Activated naive CD4-positive, alpha-beta T cell treated with anti-CD3 and anti-CD28 coated beads, Interleukin-2, amount 10 ng/mL, durations not matched to agents 7 days and 5 days (primary cell): ENCODE measurements at regions not wholly inside any gene's neighbourhood (a gene's known extent, or its start where the extent isn't known, plus 50 kb on each side); places are given as distances from the start of the nearest gene placed in this dataset.

Source experiments
- CTCF ChIA-PET: fragments of 350-600 bp; sonication (Branson Sonifier 250); formaldehyde crosslinking; loops from one replicate; lab custom pipeline; 2021; ENCODE audit warnings: antibody characterized with exemption; lab: Charles Lee
- DNase-seq: peaks from one replicate; pipeline ENCODE4 v3.0.0-alpha.2; 2020
- H3K27ac Mint-ChIP-seq: one replicate; pipeline ENCODE4 v1.8.0; 2021; ENCODE audit warnings: mild to moderate bottlenecking, moderate library complexity, mixed read lengths
- H3K27me3 Mint-ChIP-seq: one replicate; pipeline ENCODE4 v1.8.0; 2021; ENCODE audit warnings: mild to moderate bottlenecking, mixed read lengths
- H3K36me3 Mint-ChIP-seq: one replicate; pipeline ENCODE4 v1.8.0; 2021; ENCODE audit warnings: mixed read lengths
- H3K4me1 Mint-ChIP-seq: one replicate; pipeline ENCODE4 v1.8.0; 2021; ENCODE audit warnings: mixed read lengths
- H3K4me3 Mint-ChIP-seq: one replicate; pipeline ENCODE4 v1.8.0; 2021; ENCODE audit warnings: mild to moderate bottlenecking, moderate library complexity, mixed read lengths
- H3K9me3 Mint-ChIP-seq: one replicate; pipeline ENCODE4 v1.8.0; 2021; ENCODE audit warnings: mixed read lengths

DNA sequence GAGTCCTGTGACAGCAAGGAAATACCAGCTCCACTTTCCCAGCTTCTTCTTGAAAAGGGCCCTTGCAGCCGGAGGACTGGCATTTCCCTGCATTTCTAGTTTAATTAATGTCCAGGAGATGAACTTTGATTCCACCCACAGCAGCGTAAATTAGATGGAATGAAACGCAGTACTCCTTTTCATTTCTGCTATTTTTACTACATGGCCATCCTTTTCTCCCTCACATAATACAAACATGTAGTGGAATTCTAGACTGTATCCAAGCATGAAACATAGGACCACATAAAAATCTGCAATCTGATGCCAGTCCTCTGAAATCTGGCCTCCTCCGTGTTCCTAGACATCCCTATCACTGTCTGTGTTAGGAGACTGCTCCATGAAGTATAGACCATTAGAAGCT is 403.2 kb downstream of the NR2F2 start:
- Mint-ChIP-seq H3K4me3 (no peak overlapping the region), H3K36me3 (no peaks in the 10 kb centered on the region), H3K9me3 (peaks cover 5% of the 10 kb centered on the region), H3K27ac (no peak overlapping the region), H3K4me1 (no peaks in the 10 kb centered on the region), H3K27me3 (no peaks in the 10 kb centered on the region)
- CTCF ChIA-PET, result no interaction called here
- no peak for DNase-seq

DNA sequence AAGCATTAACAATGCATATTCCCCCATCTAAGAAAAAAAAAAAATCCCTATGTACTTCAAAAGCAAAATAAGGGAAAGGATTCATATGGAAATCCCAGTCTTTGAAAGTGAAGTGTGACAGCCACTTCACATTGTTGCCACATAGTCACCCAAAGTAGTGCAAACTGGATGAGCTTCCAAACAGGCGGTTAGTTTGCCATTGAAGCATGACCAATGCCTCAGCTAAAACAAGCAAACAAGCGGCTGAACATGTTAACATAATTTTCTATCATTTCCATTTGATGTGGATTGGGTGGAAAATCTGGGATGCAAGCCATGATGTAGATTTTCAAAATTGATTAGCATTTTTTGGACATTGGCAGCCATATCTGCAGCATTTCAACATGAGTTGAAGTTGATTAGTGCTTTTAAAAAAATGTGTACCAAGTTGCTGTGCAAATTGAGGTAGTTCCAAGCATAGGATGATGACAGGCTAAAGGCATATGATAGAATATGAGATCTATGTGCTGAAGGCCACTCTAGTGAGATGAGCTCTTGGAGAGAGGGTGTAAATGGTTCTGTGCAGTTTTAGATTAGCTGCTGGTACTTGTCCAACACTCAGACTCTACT is 405.2 kb downstream of the NR2F2 start:
- no peak for DNase-seq
- H3K4me3 Mint-ChIP-seq, result no peak overlapping the region
- H3K4me1 Mint-ChIP-seq, result no peaks in the 10 kb centered on the region
- H3K27me3 Mint-ChIP-seq, result no peaks in the 10 kb centered on the region
- H3K9me3 Mint-ChIP-seq, result peaks cover 5% of the 10 kb centered on the region
- CTCF ChIA-PET, result no interaction called here
- H3K36me3 Mint-ChIP-seq, result no peaks in the 10 kb centered on the region
- H3K27ac Mint-ChIP-seq, result no peak overlapping the region

DNA sequence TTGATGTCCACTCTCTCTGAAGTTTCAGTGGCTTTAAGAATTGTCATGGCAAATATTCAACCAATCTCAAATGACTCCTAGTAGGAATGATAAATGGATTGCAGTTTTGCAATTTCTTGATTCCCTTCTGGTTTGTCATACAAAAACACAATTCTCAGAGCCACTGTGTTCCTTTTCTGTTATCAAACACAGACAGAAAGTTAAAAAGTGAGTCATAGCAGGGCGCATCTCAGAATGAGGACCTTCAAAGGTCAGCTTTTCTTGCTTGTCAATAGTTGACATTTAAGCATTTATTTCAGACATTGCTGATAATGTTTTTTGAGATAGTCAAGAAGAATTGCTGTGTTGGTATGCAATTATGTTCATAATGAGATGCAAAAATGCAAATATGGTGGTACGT is 405.9 kb downstream of the NR2F2 start:
- H3K4me3 Mint-ChIP-seq, result no peak overlapping the region
- H3K36me3 Mint-ChIP-seq, result no peaks in the 10 kb centered on the region
- peaks cover 5% of the 10 kb centered on the region for H3K9me3 Mint-ChIP-seq
- no peak overlapping the region for H3K27ac Mint-ChIP-seq
- DNase-seq, result no peak
- CTCF ChIA-PET, result no interaction called here
- no peaks in the 10 kb centered on the region for H3K27me3 Mint-ChIP-seq
- H3K4me1 Mint-ChIP-seq, result no peaks in the 10 kb centered on the region

DNA sequence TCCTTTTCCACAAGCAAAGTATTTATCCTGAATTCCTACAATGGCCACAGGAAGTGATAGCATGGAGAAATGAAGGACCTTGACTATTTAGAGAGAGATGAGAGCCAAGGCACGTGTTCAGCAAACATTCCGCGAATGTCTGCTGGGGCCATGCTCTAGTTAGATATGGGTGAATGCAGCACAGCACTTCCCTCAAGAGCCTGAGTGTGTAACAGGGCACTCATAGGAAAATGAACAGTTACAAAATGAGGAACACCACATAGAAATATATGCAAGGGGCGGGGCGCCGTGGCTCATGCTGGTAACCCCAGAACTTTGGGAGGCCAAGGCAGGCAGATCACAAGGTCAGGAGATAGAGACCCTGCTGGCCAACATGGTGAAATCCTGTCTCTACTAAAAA is 406.9 kb downstream of the NR2F2 start:
- Mint-ChIP-seq H3K9me3 (peaks cover 5% of the 10 kb centered on the region), H3K4me1 (no peaks in the 10 kb centered on the region), H3K27me3 (no peaks in the 10 kb centered on the region), H3K27ac (no peak overlapping the region), H3K36me3 (no peaks in the 10 kb centered on the region), H3K4me3 (no peak overlapping the region)
- CTCF ChIA-PET, result no interaction called here
- DNase-seq, result no peak

DNA sequence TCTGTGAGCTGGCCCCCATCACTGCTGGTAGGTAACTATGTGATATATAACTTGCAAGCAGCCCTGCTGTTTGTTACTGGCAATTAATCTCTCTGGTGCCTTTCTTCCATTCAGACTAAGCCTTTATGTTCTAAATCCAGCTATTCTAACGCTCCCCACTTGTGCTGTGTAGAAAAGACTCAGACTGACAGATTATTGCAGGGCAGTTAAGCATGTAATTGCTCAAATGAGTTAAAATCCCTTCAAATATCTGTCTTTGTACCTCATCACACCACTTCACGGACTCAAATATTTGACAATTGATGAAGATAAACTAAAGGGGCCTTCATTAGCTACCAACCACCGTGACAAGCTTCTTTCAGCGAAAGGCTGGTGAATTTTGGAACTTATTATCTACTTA is 416.2 kb downstream of the NR2F2 start:
- no peaks in the 10 kb centered on the region for H3K27me3 Mint-ChIP-seq
- CTCF ChIA-PET, result no interaction called here

DNA sequence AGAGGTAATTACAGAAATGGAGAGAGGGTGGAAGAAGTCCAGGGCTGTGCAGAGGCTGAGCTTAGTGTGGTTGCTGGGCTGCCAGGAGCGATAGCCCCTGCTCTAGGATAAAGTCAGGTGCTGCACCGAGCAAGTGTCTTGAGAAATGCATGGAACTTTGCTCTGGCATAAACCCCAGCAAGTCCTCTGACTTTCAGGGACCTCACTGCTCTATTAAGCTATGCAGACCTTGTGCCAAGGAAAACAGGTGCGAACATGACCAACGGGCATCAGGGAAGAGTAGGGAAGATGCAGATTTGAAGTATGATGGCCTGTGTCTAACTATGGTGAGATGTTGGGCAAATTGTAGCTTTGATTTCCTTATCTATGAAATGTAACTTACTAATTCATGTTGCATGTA is 416.8 kb downstream of the NR2F2 start:
- no peaks in the 10 kb centered on the region for H3K36me3 Mint-ChIP-seq
- no peaks in the 10 kb centered on the region for H3K9me3 Mint-ChIP-seq
- DNase-seq, result no peak
- no peaks in the 10 kb centered on the region for H3K4me1 Mint-ChIP-seq
- CTCF ChIA-PET, result no interaction called here
- H3K4me3 Mint-ChIP-seq, result no peak overlapping the region
- H3K27me3 Mint-ChIP-seq, result no peaks in the 10 kb centered on the region
- no peak overlapping the region for H3K27ac Mint-ChIP-seq

More for the DNA sequence above, 416.2 kb downstream of the NR2F2 start:
- H3K9me3 Mint-ChIP-seq, result no peaks in the 10 kb centered on the region
- no peak overlapping the region for H3K4me3 Mint-ChIP-seq
- H3K36me3 Mint-ChIP-seq, result no peaks in the 10 kb centered on the region
- DNase-seq, result no peak
- H3K27ac Mint-ChIP-seq, result no peak overlapping the region
- H3K4me1 Mint-ChIP-seq, result no peaks in the 10 kb centered on the region

DNA sequence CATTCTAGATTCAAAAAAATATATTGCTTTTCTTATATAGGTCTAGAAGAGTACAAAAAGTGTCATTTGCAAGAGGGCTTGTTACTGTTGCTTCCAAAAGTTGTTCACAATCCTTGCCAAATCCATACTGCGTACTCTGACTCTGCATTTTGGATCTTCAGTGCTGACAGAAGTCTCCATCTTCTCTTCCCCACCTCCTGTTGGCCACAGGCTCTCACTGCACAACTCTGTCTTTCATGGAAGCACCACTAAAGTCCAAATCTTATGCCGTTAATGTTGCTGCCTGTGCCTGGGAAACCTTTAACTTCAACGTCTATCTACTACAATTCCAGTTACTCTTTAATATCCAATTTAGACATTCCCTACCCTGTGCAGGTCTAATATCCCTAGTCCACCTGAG is 419.9 kb downstream of the NR2F2 start:
- H3K9me3 Mint-ChIP-seq, result peaks cover 5% of the 10 kb centered on the region
- no peaks in the 10 kb centered on the region for H3K27me3 Mint-ChIP-seq
- DNase-seq, result no peak
- no peaks in the 10 kb centered on the region for H3K36me3 Mint-ChIP-seq
- H3K27ac Mint-ChIP-seq, result no peak overlapping the region
- CTCF ChIA-PET, result no interaction called here
- H3K4me3 Mint-ChIP-seq, result no peak overlapping the region
- H3K4me1 Mint-ChIP-seq, result no peaks in the 10 kb centered on the region

DNA sequence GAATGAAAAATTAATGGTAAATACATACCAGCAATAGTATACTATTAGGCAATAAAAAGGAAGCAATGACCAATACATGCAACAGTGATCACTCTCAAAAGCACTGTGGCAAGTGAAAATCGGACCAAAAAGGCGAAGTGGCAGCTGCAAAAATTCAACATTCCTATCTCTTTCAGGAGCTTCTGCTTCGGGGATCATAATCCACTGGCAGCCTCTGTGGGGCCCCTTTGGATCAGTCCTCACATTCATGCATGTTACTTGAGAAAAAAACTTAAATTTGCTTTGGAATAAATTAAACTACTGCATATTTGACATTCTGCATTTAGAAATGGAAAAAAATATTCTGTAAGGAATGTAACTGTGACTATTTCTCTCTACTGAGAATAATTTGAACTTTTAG is 425.6 kb downstream of the NR2F2 start:
- no peaks in the 10 kb centered on the region for H3K4me1 Mint-ChIP-seq
- peaks cover 7% of the 10 kb centered on the region for H3K9me3 Mint-ChIP-seq
- H3K27ac Mint-ChIP-seq, result no peak overlapping the region
- no peaks in the 10 kb centered on the region for H3K36me3 Mint-ChIP-seq
- DNase-seq, result no peak
- CTCF ChIA-PET, result no interaction called here
- no peak overlapping the region for H3K4me3 Mint-ChIP-seq
- no peaks in the 10 kb centered on the region for H3K27me3 Mint-ChIP-seq

DNA sequence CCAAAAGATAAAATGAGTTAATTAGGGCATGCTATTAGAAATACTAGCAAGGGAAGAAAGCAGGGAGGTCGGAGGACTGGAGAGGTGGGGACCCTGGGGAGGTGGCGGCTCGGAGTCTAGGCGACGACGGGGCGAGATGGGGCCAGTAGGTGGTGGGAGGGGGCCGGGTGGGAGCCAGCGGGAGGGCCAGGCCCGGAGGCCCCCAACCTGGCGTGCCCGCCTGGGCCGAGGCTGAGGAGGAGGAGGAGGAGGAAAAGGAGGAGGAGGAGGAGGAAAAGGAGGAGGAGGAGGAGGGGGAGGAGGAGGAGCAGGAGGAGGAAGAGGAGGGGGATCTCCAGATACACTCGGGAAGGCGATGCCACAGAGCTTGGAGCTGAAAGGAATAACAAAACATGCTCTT is 426.2 kb downstream of the NR2F2 start:
- no peaks in the 10 kb centered on the region for H3K36me3 Mint-ChIP-seq
- H3K27ac Mint-ChIP-seq, result no peak overlapping the region
- no peaks in the 10 kb centered on the region for H3K27me3 Mint-ChIP-seq
- no peak overlapping the region for H3K4me3 Mint-ChIP-seq
- H3K9me3 Mint-ChIP-seq, result peaks cover 7% of the 10 kb centered on the region
- CTCF ChIA-PET, result no interaction called here
- DNase-seq, result no peak
- no peaks in the 10 kb centered on the region for H3K4me1 Mint-ChIP-seq

DNA sequence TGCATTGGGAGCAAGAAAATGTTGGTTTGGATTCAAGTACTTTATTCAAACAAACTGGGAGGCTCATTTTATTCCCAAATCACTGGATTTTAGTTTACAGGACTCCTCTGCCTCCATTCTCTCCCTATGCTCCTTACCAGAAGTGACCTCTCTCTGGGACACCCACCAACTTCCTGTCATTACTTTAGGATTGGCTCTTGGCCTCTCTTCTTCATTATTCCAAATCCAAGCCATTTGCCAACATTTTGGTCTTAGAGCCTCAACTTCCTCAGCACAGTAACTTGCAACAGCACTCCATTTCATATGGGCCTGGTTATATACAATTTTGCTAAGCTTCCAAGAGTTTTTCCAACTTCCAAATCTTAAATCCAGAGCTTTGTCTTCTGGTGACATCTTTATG is 432.1 kb downstream of the NR2F2 start:
- DNase-seq, result no peak
- Mint-ChIP-seq H3K36me3 (no peaks in the 10 kb centered on the region), H3K4me1 (no peaks in the 10 kb centered on the region), H3K4me3 (no peak overlapping the region), H3K27ac (no peak overlapping the region), H3K9me3 (no peaks in the 10 kb centered on the region), H3K27me3 (no peaks in the 10 kb centered on the region)
- CTCF ChIA-PET, result no interaction called here

DNA sequence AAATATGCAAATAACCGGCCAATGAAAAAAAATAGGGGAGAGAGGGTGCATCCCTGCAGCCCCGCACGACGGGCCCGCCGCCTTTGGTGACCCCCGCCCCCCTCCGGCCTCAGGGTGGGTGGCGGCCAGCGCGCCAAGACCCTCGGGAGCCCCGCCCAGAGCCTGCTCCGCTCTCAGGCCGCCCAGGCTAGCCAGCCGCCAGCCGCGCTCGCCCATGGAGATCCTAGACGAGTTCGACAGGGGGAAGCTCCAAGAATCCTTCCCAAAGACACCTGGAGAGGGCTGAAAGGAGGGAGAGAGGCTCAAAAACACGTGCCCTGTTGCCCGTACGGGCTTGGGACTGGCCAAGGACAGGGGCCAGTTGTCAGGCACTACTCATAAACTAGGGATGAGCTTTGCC is 434.0 kb downstream of the NR2F2 start:
- no peaks in the 10 kb centered on the region for H3K27me3 Mint-ChIP-seq
- CTCF ChIA-PET, result no interaction called here
- no peaks in the 10 kb centered on the region for H3K4me1 Mint-ChIP-seq
- no peak overlapping the region for H3K4me3 Mint-ChIP-seq
- no peaks in the 10 kb centered on the region for H3K36me3 Mint-ChIP-seq
- no peak for DNase-seq
- no peaks in the 10 kb centered on the region for H3K9me3 Mint-ChIP-seq
- H3K27ac Mint-ChIP-seq, result no peak overlapping the region

DNA sequence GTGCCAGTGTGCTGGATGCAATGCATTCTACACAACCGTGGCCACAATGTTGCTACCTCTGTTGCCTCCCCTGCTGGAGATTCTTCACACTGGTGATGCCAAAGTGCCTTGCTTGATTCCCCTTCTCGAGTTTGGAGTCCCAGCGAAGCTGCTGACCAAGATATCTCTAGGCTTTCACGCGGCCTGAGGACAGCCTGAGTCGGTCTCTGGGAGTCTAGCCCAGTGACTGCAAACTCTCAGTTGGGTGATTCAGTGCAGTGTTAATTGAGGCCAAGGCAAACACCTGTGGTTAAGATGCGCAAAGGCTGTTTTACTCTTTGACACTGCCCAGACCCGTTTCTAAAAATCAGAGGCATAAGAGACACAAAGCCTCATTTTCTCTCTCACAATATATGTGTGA is 434.4 kb downstream of the NR2F2 start:
- H3K27me3 Mint-ChIP-seq, result no peaks in the 10 kb centered on the region
- no peaks in the 10 kb centered on the region for H3K4me1 Mint-ChIP-seq
- no peak overlapping the region for H3K4me3 Mint-ChIP-seq
- H3K36me3 Mint-ChIP-seq, result no peaks in the 10 kb centered on the region
- CTCF ChIA-PET, result no interaction called here
- DNase-seq, result no peak
- no peaks in the 10 kb centered on the region for H3K9me3 Mint-ChIP-seq
- no peak overlapping the region for H3K27ac Mint-ChIP-seq

DNA sequence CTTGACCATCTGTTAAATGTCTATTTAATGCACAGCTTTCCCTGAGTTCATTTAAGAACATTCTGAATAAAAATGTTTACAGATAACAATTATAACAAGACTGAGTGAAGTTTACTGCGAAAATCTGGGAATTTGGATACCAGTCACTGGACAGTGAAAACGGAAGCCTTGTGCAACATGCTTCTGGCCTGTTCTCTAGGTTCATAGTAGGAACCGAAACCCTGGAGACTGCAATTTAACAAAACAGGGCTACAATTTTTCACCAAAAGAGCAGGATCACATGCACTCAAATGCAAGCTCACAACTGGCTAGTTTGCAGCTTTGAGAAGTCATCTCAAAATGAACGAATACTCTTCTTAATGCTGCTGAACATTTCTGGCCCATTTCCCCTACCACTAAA is 435.9 kb downstream of the NR2F2 start:
- Mint-ChIP-seq H3K4me3 (no peak overlapping the region), H3K4me1 (no peaks in the 10 kb centered on the region), H3K36me3 (no peaks in the 10 kb centered on the region), H3K27me3 (no peaks in the 10 kb centered on the region), H3K27ac (no peak overlapping the region), H3K9me3 (no peaks in the 10 kb centered on the region)
- CTCF ChIA-PET, result no interaction called here
- DNase-seq, result no peak

DNA sequence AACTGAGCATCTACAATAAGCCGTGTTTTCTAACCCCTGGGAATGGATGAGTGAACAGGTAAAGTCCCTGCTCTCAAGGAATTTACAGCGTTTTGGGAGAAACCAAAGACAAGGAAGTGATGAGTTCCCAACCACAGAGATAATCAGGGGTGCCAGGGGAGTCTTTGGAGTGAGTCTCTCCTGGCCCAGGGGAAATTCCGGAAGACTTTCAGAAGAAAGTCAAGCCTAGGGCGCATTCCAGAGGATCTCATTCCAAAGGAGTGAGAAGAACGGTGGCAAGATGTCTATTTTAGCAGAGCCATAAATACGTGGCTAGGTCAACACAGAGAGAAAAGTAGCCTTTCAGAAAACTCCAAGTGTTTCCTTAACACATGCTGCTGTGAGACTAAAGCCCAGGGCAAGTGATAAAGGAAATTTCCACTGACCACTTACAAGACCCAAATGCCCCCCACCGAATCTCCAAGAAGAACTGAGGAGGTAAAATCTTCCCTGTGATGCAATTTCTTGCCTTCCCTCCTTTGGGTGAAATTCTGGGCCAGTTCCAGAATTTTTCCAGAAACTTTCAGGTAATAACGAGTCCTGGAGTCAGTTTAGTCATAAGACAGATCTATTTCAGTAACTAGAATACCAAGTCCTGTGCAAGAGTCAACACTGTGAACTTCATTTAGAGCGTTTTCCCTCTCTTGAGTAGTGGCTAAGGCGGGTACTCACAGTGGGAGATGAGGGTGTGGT is 437.4 kb downstream of the NR2F2 start:
- Mint-ChIP-seq H3K27ac (no peak overlapping the region), H3K4me1 (no peaks in the 10 kb centered on the region), H3K4me3 (no peak overlapping the region), H3K27me3 (no peaks in the 10 kb centered on the region), H3K9me3 (no peaks in the 10 kb centered on the region), H3K36me3 (no peaks in the 10 kb centered on the region)
- CTCF ChIA-PET, result no interaction called here
- DNase-seq, result no peak

DNA sequence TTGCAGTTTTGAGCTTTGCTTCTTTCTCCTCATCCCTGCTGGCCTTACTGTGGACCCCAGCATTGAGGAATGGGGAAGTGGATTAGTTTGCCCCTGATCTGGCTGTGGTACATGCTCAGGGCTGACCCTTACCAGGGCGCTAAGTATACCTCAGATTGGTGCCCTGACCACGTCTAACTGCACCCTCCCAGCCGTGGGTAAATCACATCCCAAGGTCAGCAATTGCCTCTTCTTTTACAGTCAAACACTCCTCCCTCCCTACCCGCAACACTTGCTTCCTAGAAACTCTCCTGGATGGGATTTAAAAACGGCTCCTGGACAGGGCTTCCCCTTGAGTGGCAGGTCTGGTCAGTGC is 437.9 kb downstream of the NR2F2 start:
- no peaks in the 10 kb centered on the region for H3K4me1 Mint-ChIP-seq
- no peak overlapping the region for H3K4me3 Mint-ChIP-seq
- CTCF ChIA-PET, result no interaction called here
- DNase-seq, result no peak
- no peaks in the 10 kb centered on the region for H3K9me3 Mint-ChIP-seq
- no peaks in the 10 kb centered on the region for H3K36me3 Mint-ChIP-seq
- H3K27me3 Mint-ChIP-seq, result no peaks in the 10 kb centered on the region
- H3K27ac Mint-ChIP-seq, result no peak overlapping the region
